ENCODE measurements at regions not wholly inside any gene's neighbourhood (a gene's known extent, or its start where the extent isn't known, plus 50 kb on each side); places are given as distances from the start of the nearest gene placed in this dataset.
A peak's percentile ranks its signal among the peaks of the same experiment; 100 is the strongest.
"Not testable (repeated sequence)": the region's sequence is repeated elsewhere in the genome, so short reads cannot be mapped to it uniquely, and the experiment has no call there.

DNA sequence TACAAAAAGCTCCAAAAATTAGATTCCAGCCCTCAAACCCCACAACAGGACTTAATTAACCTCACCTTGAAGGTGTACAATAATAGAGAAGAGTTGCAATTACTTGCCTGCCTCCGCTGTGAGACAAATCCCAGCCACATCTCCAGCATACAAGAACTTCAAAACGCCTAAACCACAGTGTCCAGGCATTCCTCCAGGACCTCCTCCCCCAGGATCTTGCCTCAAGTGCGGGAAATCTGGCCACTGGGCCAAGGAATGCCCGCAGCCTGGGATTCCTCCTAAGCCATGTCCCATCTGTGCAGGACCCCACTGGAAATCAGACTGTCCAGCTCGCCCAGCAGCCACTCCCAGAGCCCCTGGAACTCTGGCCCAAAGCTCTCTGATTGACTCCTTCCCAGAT lies 101.3 kb upstream of the CCNG1 start:
- not testable (repeated sequence) for H3K27me3 ChIP-seq (ENCODE audit: insufficient read depth, low read length); H3K4me3 ChIP-seq (ENCODE audit: low read length); H3K9ac ChIP-seq (ENCODE audit: low read depth, low read length); H3K36me3 ChIP-seq (ENCODE audit: insufficient read depth, low read depth, low read length); H3K27ac ChIP-seq (ENCODE audit: low read length); H3K9me3 ChIP-seq (ENCODE audit: insufficient read depth, low read depth, low read length)
- H3K4me1 ChIP-seq (ENCODE audit: insufficient read depth, low read length), result peaks cover 11% of the 10 kb centered on the region; the same call in 1 of the 2 replicates

DNA sequence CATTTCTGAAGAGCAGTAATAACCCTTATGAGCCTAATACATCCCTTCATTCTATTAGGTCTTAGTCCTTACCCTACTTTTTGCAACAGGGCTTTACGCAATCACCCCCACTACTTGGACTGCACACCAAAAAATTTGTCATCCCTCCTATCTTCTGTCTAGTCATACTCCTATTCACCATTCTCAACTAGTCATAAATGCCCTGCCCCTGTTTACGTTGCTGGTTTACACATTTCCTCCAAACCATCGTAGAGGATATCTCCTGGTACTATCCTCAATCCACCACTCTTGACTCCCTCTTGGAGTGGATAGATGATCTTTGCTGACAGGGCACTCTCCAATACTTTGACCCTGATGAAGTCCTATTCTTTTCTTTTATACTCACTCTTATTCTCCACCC lies 98.2 kb upstream of the CCNG1 start:
- H3K9me3 ChIP-seq (ENCODE audit: insufficient read depth, low read depth, low read length), result no peaks in the 10 kb centered on the region
- H3K9ac ChIP-seq (ENCODE audit: low read depth, low read length), result no peak overlapping the region
- H3K4me1 ChIP-seq (ENCODE audit: insufficient read depth, low read length), result no peaks in the 10 kb centered on the region
- no peaks in the 10 kb centered on the region for H3K36me3 ChIP-seq (ENCODE audit: insufficient read depth, low read depth, low read length)
- H3K4me3 ChIP-seq (ENCODE audit: low read length), result no peak overlapping the region
- no peak overlapping the region for H3K27ac ChIP-seq (ENCODE audit: low read length)
- no peaks in the 10 kb centered on the region for H3K27me3 ChIP-seq (ENCODE audit: insufficient read depth, low read length)

DNA sequence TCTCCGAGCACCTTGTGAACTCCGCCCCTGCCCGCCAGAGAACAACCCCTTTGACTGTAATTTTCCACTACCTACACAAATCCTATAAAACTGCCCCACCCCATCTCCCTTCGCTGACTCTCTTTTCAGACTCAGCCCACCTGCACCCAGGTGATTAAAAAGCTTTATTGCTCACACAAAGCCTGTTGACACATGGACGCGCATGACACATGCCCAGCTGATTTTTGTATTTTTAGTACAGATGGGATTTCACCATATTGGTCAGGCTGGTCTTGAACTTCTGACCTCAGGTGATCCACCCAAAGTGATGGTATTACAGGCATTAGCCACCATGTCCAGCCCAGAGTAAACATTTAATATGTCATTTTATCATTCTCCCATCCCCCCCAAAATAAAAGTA lies 97.0 kb upstream of the CCNG1 start:
- not testable (repeated sequence) for H3K4me1 ChIP-seq (ENCODE audit: insufficient read depth, low read length); H3K4me3 ChIP-seq (ENCODE audit: low read length); H3K27ac ChIP-seq (ENCODE audit: low read length); H3K9me3 ChIP-seq (ENCODE audit: insufficient read depth, low read depth, low read length); H3K9ac ChIP-seq (ENCODE audit: low read depth, low read length); H3K27me3 ChIP-seq (ENCODE audit: insufficient read depth, low read length); H3K36me3 ChIP-seq (ENCODE audit: insufficient read depth, low read depth, low read length)

DNA sequence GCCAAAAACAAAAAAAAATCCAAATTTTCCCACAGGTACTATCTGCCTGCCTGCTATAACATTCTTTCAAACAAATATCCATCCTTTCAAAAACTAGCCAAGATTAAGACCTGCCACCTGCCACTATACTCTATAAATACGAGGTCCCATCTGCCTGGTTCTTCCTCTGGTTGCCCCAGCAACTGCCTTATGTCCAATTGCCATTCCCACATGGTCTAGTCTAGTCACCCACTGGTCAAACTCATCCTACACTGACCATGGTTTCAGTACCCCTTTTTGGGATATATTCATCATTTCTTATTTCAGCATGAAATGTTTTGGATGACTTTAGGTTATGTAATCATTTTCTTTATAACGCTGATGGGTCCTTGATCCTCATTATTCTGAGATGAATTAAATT lies 95.1 kb upstream of the CCNG1 start:
- no peaks in the 10 kb centered on the region for H3K27me3 ChIP-seq (ENCODE audit: insufficient read depth, low read length)

DNA sequence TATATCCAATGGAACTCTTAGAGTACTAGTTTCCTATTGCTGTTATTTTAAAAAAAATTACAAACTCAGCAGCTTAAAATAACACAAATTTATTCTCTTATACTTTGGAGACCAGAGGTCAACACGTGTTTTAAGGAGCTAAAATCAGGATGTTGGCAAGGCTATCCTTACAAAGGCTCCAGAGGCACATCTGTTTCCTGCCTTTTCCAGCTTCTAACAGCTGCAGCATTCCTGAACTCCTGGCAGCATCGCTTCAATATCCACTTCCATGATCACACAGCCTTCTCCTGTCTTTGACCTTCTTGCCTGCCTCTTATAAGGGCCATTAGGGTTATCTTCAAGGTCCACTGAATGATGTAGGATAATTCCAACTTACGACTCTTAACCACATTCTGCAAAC lies 92.2 kb upstream of the CCNG1 start:
- H3K4me1 ChIP-seq (ENCODE audit: insufficient read depth, low read length), result peaks cover 3% of the 10 kb centered on the region; the same call in 1 of the 2 replicates
- no peaks in the 10 kb centered on the region for H3K9me3 ChIP-seq (ENCODE audit: insufficient read depth, low read depth, low read length)

More for the DNA sequence above, 95.1 kb upstream of the CCNG1 start:
- Histone ChIP-seq H3K9me3 (ENCODE audit: insufficient read depth, low read depth, low read length) (no peaks in the 10 kb centered on the region), H3K27ac (ENCODE audit: low read length) (no peak overlapping the region), H3K4me3 (ENCODE audit: low read length) (no peak overlapping the region), H3K9ac (ENCODE audit: low read depth, low read length) (no peak overlapping the region), H3K36me3 (ENCODE audit: insufficient read depth, low read depth, low read length) (no peaks in the 10 kb centered on the region), H3K4me1 (ENCODE audit: insufficient read depth, low read length) (peaks cover 3% of the 10 kb centered on the region; the same call in 1 of the 2 replicates)

DNA sequence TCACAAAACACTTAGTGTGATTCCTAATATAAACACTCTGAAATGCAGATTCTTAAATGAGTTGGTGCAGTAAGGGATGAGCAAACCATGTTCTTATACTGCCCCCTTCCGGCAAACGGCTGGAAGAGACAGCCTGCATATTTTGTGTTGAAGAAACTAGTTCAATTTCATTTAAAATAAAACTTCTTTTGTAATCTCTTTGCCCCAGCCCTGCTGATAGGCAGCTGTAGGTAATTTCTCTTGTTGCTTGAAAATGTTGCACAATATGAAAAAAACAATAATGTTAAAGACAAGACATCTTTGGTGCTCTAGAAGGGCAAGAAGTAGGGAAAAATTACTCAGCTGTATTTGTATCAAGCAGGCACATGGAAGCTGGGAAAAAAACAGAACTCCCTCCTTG lies 89.7 kb upstream of the CCNG1 start:
- Histone ChIP-seq H3K4me3 (ENCODE audit: low read length) (no peak overlapping the region), H3K9ac (ENCODE audit: low read depth, low read length) (peak overlapping the region; percentile 11; the same call in 1 of the 2 replicates), H3K27me3 (ENCODE audit: insufficient read depth, low read length) (no peaks in the 10 kb centered on the region), H3K9me3 (ENCODE audit: insufficient read depth, low read depth, low read length) (no peaks in the 10 kb centered on the region), H3K4me1 (ENCODE audit: insufficient read depth, low read length) (peaks cover 3% of the 10 kb centered on the region; the same call in 1 of the 2 replicates), H3K27ac (ENCODE audit: low read length) (no peak overlapping the region), H3K36me3 (ENCODE audit: insufficient read depth, low read depth, low read length) (no peaks in the 10 kb centered on the region)

More for the DNA sequence above, 92.2 kb upstream of the CCNG1 start:
- Histone ChIP-seq H3K27ac (ENCODE audit: low read length) (no peak overlapping the region), H3K4me3 (ENCODE audit: low read length) (no peak overlapping the region), H3K36me3 (ENCODE audit: insufficient read depth, low read depth, low read length) (no peaks in the 10 kb centered on the region), H3K9ac (ENCODE audit: low read depth, low read length) (no peak overlapping the region), H3K27me3 (ENCODE audit: insufficient read depth, low read length) (no peaks in the 10 kb centered on the region)

DNA sequence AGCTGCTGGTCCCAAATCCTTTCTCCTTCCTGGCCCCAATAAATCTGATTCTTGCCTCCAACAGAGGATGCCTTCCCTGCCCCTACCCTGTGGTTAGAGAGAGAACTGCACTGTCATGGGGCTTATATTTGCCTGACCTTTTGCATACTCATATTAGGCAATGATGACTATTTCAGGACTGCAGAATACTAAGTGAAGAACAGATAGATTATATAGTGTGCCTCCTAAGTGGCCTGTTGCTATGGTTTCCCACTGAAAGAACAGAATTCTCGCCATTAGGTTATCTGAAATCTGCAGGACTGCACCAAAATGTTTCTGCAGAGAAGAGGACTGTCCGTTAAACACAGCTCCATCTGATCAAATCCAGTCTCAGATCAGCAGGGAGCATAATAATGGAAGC lies 87.3 kb upstream of the CCNG1 start:
- peaks cover 3% of the 10 kb centered on the region; the same call in 1 of the 2 replicates for H3K4me1 ChIP-seq (ENCODE audit: insufficient read depth, low read length)
- no peaks in the 10 kb centered on the region for H3K27me3 ChIP-seq (ENCODE audit: insufficient read depth, low read length)
- no peak overlapping the region for H3K27ac ChIP-seq (ENCODE audit: low read length)
- H3K9me3 ChIP-seq (ENCODE audit: insufficient read depth, low read depth, low read length), result no peaks in the 10 kb centered on the region
- H3K9ac ChIP-seq (ENCODE audit: low read depth, low read length), result no peak overlapping the region
- H3K36me3 ChIP-seq (ENCODE audit: insufficient read depth, low read depth, low read length), result no peaks in the 10 kb centered on the region
- no peak overlapping the region for H3K4me3 ChIP-seq (ENCODE audit: low read length)

DNA sequence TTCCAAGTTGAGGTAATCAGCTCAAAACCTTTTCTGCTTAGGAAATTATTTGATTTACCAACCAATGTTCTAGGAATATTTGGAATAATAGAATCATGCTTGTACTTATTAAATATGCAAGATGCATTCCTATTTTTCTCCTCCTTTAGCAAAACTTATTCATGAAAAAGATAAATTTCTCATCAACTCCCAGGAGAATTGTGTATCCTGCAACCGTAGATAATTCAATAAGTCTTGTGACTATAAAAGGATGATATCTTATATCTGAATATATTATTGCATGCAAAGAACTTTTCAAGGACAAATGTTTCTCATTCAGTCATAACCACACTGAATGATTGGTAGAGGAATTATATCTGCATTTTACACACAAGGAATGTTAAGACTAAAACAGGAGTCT lies 84.9 kb upstream of the CCNG1 start:
- H3K36me3 ChIP-seq (ENCODE audit: insufficient read depth, low read depth, low read length), result no peaks in the 10 kb centered on the region
- H3K9me3 ChIP-seq (ENCODE audit: insufficient read depth, low read depth, low read length), result no peaks in the 10 kb centered on the region
- no peak overlapping the region for H3K4me3 ChIP-seq (ENCODE audit: low read length)
- no peaks in the 10 kb centered on the region for H3K4me1 ChIP-seq (ENCODE audit: insufficient read depth, low read length)
- no peaks in the 10 kb centered on the region for H3K27me3 ChIP-seq (ENCODE audit: insufficient read depth, low read length)
- H3K9ac ChIP-seq (ENCODE audit: low read depth, low read length), result no peak overlapping the region
- no peak overlapping the region for H3K27ac ChIP-seq (ENCODE audit: low read length)

DNA sequence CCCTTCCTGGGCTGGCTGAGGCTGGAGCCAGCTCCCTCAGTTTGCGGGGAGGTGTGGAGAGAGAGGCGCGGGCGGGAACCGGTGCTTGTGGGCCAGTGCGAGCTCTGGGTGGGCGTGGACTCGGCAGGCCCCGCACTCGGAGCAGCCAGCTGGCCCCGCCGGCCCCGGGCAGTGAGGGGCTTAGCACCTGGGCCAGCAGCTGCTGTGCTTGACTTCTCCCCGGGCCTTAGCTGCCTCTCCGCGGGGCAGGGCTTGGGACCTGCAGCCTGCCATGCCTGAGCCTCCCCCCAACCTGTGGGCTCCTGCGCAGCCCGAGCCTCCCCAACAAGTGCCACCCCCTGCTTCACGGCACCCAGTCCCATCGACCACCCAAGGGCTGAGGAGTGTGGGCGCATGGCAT lies 81.6 kb upstream of the CCNG1 start:
- H3K9ac ChIP-seq (ENCODE audit: low read depth, low read length); H3K4me3 ChIP-seq (ENCODE audit: low read length); H3K27ac ChIP-seq (ENCODE audit: low read length); H3K4me1 ChIP-seq (ENCODE audit: insufficient read depth, low read length); H3K36me3 ChIP-seq (ENCODE audit: insufficient read depth, low read depth, low read length); H3K9me3 ChIP-seq (ENCODE audit: insufficient read depth, low read depth, low read length); H3K27me3 ChIP-seq (ENCODE audit: insufficient read depth, low read length): not testable (repeated sequence)

DNA sequence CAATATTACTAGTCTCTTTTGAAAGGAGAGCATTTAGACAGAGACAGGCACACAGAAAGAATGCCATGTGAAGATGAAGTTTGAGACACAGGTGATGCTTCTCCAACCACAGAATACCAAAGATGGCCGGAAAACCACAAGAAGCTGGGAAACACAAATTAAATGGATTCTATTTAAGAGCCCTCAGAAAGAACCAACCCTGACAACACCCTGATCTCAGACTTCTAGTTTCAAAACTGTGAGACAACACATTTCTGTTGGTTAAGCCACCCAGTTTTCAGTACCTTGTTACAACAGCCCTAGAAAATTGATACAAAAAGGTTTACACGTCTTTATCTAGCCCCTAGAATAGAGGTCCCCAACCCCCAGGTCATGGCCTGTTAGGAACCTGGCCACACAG lies 79.8 kb upstream of the CCNG1 start:
- Histone ChIP-seq H3K27ac (ENCODE audit: low read length) (no peak overlapping the region), H3K9ac (ENCODE audit: low read depth, low read length) (no peak overlapping the region), H3K36me3 (ENCODE audit: insufficient read depth, low read depth, low read length) (no peaks in the 10 kb centered on the region), H3K9me3 (ENCODE audit: insufficient read depth, low read depth, low read length) (no peaks in the 10 kb centered on the region), H3K4me3 (ENCODE audit: low read length) (no peak overlapping the region), H3K4me1 (ENCODE audit: insufficient read depth, low read length) (no peaks in the 10 kb centered on the region), H3K27me3 (ENCODE audit: insufficient read depth, low read length) (no peaks in the 10 kb centered on the region)

DNA sequence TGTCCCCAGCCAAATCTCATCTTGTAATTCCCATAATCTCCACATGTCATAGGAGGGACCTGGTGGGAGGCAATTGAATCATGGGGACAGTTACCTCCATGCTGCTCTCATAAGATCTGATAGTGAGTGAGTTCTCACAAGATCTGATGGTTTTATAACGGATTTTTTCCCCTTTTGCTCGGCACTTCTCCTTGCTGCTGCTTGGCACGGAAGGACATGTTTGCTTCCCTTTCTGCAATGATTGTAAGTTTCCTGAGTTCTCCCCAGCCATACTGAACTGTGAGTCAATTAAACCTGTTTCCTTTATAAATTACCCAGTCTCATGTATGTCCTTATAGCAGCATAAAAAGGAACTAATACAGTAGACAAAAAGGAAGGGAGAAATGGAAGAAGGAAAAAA lies 76.7 kb upstream of the CCNG1 start:
- H3K4me1 ChIP-seq (ENCODE audit: insufficient read depth, low read length), result no peaks in the 10 kb centered on the region
- H3K27me3 ChIP-seq (ENCODE audit: insufficient read depth, low read length), result no peaks in the 10 kb centered on the region
- H3K27ac ChIP-seq (ENCODE audit: low read length), result no peak overlapping the region
- no peaks in the 10 kb centered on the region for H3K36me3 ChIP-seq (ENCODE audit: insufficient read depth, low read depth, low read length)
- no peak overlapping the region for H3K9ac ChIP-seq (ENCODE audit: low read depth, low read length)
- H3K4me3 ChIP-seq (ENCODE audit: low read length), result no peak overlapping the region
- peaks cover 3% of the 10 kb centered on the region; the same call in 1 of the 2 replicates for H3K9me3 ChIP-seq (ENCODE audit: insufficient read depth, low read depth, low read length)

DNA sequence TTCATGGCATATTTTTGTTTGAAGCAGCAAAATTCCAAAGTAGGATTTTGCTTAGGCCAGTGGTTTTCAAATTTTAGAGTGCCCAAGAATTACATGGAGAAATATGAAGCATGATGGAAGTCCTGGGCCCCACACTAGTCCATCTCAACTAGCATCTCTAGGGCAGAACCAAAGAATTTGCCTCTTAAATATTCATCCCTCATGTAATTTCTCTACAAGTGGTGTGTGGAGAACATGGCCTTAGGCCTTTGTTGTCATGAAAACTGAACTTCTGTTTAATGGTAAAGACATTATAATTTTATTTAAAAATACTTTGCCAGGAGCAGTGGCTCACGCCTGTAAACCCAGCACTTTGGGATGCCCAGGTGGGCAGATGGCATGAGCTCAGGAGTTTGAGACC lies 75.9 kb upstream of the CCNG1 start:
- H3K4me1 ChIP-seq (ENCODE audit: insufficient read depth, low read length), result no peaks in the 10 kb centered on the region
- H3K36me3 ChIP-seq (ENCODE audit: insufficient read depth, low read depth, low read length), result no peaks in the 10 kb centered on the region
- no peak overlapping the region for H3K27ac ChIP-seq (ENCODE audit: low read length)
- no peak overlapping the region for H3K4me3 ChIP-seq (ENCODE audit: low read length)
- no peaks in the 10 kb centered on the region for H3K27me3 ChIP-seq (ENCODE audit: insufficient read depth, low read length)
- H3K9ac ChIP-seq (ENCODE audit: low read depth, low read length), result no peak overlapping the region
- peaks cover 3% of the 10 kb centered on the region; the same call in 1 of the 2 replicates for H3K9me3 ChIP-seq (ENCODE audit: insufficient read depth, low read depth, low read length)

Data from iPS-20b (cell line).